Stomach (tissue), 8 donors: ENCODE measurements at regions not wholly inside any gene's neighbourhood (a gene's known extent, or its start where the extent isn't known, plus 50 kb on each side); places are given as distances from the start of the nearest gene placed in this dataset.
A peak's percentile ranks its signal among the peaks of the same experiment; 100 is the strongest.
"Not testable (repeated sequence)": the region's sequence is repeated elsewhere in the genome, so short reads cannot be mapped to it uniquely, and the experiment has no call there.

Experiments used
- DNase-seq, 2 donors: peaks; one replicate each; pipeline versions ENCODE4 v3.0.0 to v3.0.0-alpha.2; 2013 to 2019
- H3K27ac ChIP-seq, 5 donors: fragments of 200-600 bp in 4 of 5; sonication (generic) in 4 of 5; one replicate each; pipeline ENCODE4 v1.5.1; 2013 to 2019; ENCODE audit warnings: mild to moderate bottlenecking in 1 of 5, moderate library complexity in 1 of 5
- H3K27me3 ChIP-seq, 3 donors: fragments of 200-600 bp; sonication (generic); one replicate each; pipeline ENCODE4 v1.5.1; 2017 to 2019; ENCODE audit warnings: mixed run types in 1 of 3
- H3K36me3 ChIP-seq, 4 donors: fragments of 200-600 bp; sonication (generic); 1 replicate in 3 of 4; 2 replicates in 1 of 4; pipeline ENCODE4 v1.5.1; 2016 to 2019
- H3K4me1 ChIP-seq, 4 donors: fragments of 200-600 bp; sonication (generic); one replicate each; pipeline ENCODE4 v1.5.1; 2016 to 2019
- H3K4me3 ChIP-seq, 4 donors: fragments of 200-600 bp; sonication (generic) in 3 of 4; one replicate each; pipeline ENCODE4 v1.5.1; 2016 to 2019; ENCODE audit warnings: mild to moderate bottlenecking in 1 of 4
- H3K9me3 ChIP-seq, 4 donors: fragments of 200-600 bp; sonication (generic); one replicate each; pipeline ENCODE4 v1.5.1; 2016 to 2019
- CTCF ChIP-seq, 7 experiments: fragments of 450-650 bp in 4 of 7; fragments of 200-600 bp in 3 of 7; sonication (generic) in 3 of 7; IDR thresholded peaks; one replicate each; pipeline ENCODE4 v1.5.1; 2016 to 2019; ENCODE audit warnings: antibody characterized with exemption in 7 of 7, control low read depth in 2 of 7, mild to moderate bottlenecking in 1 of 7
- EP300 ChIP-seq: sonication (generic); formaldehyde crosslinking; IDR thresholded peaks from one replicate; pipeline ENCODE4 v1.6.1; 2017; ENCODE audit warnings: antibody characterized with exemption
- POLR2A ChIP-seq, 4 donors: fragments of 450-650 bp; IDR thresholded peaks; one replicate each; pipeline ENCODE4 v1.6.1; 2016; ENCODE audit warnings: antibody characterized with exemption in 4 of 4, control low read depth in 2 of 4, mild to moderate bottlenecking in 1 of 4, moderate library complexity in 1 of 4
- POLR2AphosphoS5 ChIP-seq, 3 donors: sonication (generic); formaldehyde crosslinking; IDR thresholded peaks; one replicate each; pipeline ENCODE4 v1.6.1; 2016; ENCODE audit warnings: antibody characterized with exemption in 3 of 3
- WGBS, 5 donors: extraction: QIAGEN DNeasy Blood & Tissue Kit in 3 of 5; methylation state at CpG; one replicate each; pipeline versions ENCODE4 v1.1.5 to v1.1.7; 2013 to 2018; 5-methylcytosine and 5-hydroxymethylcytosine counted together
- intact Hi-C: fragments of 100-400 bp; cut with DNase I; formaldehyde crosslinking; loops from one replicate; pipeline ENCODE4 v1.15.1; 2023; ENCODE audit warnings: low total_unique reads
- donor health status: healthy with polysubstance abuse.
- donor health status: Bipolar disorder and iron deficiency.
- donor health status: healthy.

GRCh38 chr2:63698786-63699548, 110.2 kb downstream of the MDH1 start:
- peak in 4 of 7 experiments; percentile 27 to 52 (median 34) for TF ChIP-seq CTCF (IDR thresholded peaks at IDR 0.05)
- TF ChIP-seq POLR2AphosphoS5 (IDR thresholded peaks at IDR 0.05) = peak in 1 of 3 donors; percentile 18
- TF ChIP-seq EP300 = no peak
- 39 to 53% (median 49%) methylated on average over 6 of the region's 6 CpGs for WGBS, 5 donors
- DNase-seq = peak in 1 of 2 donors; percentile 60
- Histone ChIP-seq H3K27ac (peak overlapping the region in 3 of 5 donors; percentile 9 to 46 (median 41)), H3K4me1 (peaks cover 0 to 12% (median 0%) of the 10 kb centered on the region in 4 donors), H3K27me3 (no peaks in the 10 kb centered on the region), H3K4me3 (no peak overlapping the region), H3K36me3 (no peaks in the 10 kb centered on the region), H3K9me3 (no peaks in the 10 kb centered on the region)
- intact Hi-C loops = loop anchor here (5.0 kb wide), 1 partner anchor 178 kb away; no protein-coding TSS in a partner anchor

GRCh38 chr2:63699549-63699839, 110.7 kb downstream of the MDH1 start:
- H3K27me3 ChIP-seq = no peaks in the 10 kb centered on the region
- DNase-seq = no peak
- H3K27ac ChIP-seq = peak overlapping the region in 1 of 5 donors; percentile 46
- H3K4me1 ChIP-seq = peaks cover 0 to 12% (median 0%) of the 10 kb centered on the region in 4 donors
- TF ChIP-seq POLR2AphosphoS5 (IDR thresholded peaks at IDR 0.05) (no peak), CTCF (IDR thresholded peaks at IDR 0.05) (no peak), EP300 (no peak), POLR2A (IDR thresholded peaks at IDR 0.05) (no peak)
- H3K9me3 ChIP-seq = no peaks in the 10 kb centered on the region
- intact Hi-C loops = loop anchor here (5.0 kb wide), 1 partner anchor 178 kb away; no protein-coding TSS in a partner anchor
- WGBS, 5 donors = 84 to 89% (median 87%) methylated on average over 3 of the region's 3 CpGs
- H3K36me3 ChIP-seq = no peaks in the 10 kb centered on the region
- no peak overlapping the region for H3K4me3 ChIP-seq

GRCh38 chr2:63700271-63700670, 111.5 kb downstream of the MDH1 start:
- no peaks in the 10 kb centered on the region for H3K9me3 ChIP-seq
- no peaks in the 10 kb centered on the region for H3K36me3 ChIP-seq
- no peak overlapping the region for H3K4me3 ChIP-seq
- H3K27me3 ChIP-seq = no peaks in the 10 kb centered on the region
- WGBS, 5 donors = 83 to 95% (median 90%) methylated on average over 3 of the region's 3 CpGs
- H3K27ac ChIP-seq = no peak overlapping the region
- intact Hi-C loops = no loop called here
- H3K4me1 ChIP-seq = peaks cover 0 to 12% (median 0%) of the 10 kb centered on the region in 4 donors
- no peak for DNase-seq
- TF ChIP-seq POLR2AphosphoS5 (IDR thresholded peaks at IDR 0.05) (no peak), POLR2A (IDR thresholded peaks at IDR 0.05) (no peak), EP300 (no peak), CTCF (IDR thresholded peaks at IDR 0.05) (no peak)

- no peaks in the 10 kb centered on the region for H3K36me3 ChIP-seq
- no peaks in the 10 kb centered on the region for H3K27me3 ChIP-seq
- TF ChIP-seq POLR2AphosphoS5 (IDR thresholded peaks at IDR 0.05) (no peak), EP300 (no peak), POLR2A (IDR thresholded peaks at IDR 0.05) (no peak), CTCF (IDR thresholded peaks at IDR 0.05) (no peak)
- H3K4me3 ChIP-seq = no peak overlapping the region
- no peaks in the 10 kb centered on the region for H3K9me3 ChIP-seq
- DNase-seq = no peak
- intact Hi-C loops = no loop called here
- peaks cover 0 to 12% (median 0%) of the 10 kb centered on the region in 4 donors for H3K4me1 ChIP-seq
- no peak overlapping the region for H3K27ac ChIP-seq
Measured at GRCh38 chr2:63701406-63701805, 112.6 kb downstream of the MDH1 start.

- H3K27me3 ChIP-seq, H3K4me1 ChIP-seq, intact Hi-C loops, H3K27ac ChIP-seq, H3K36me3 ChIP-seq, H3K4me3 ChIP-seq, DNase-seq, H3K9me3 ChIP-seq: not testable (repeated sequence)
- 92 to 100% (median 97%) methylated on average over 3 of the region's 3 CpGs for WGBS, 5 donors
Measured at GRCh38 chr2:63706084-63706483, 117.3 kb downstream of the MDH1 start.
